NCI-H2081 treated with DMSO at 0.1 percent for 48 hours (cell line): ENCODE measurements at regions not wholly inside any gene's neighbourhood (a gene's known extent, or its start where the extent isn't known, plus 50 kb on each side); places are given as distances from the start of the nearest gene placed in this dataset.

Source experiments
- DNase-seq: peaks from one replicate; lab custom pipeline; 2025; lab: John Stamatoyannopoulos, UW

GRCh38 chr4:58205446-58206235, 1095.5 kb upstream of the IGFBP7 start:
- DNase-seq = no peak

GRCh38 chr4:58192217-58192616, 1082.0 kb upstream of the IGFBP7 start:
- DNase-seq = no peak

GRCh38 chr4:58191109-58191508, 1080.9 kb upstream of the IGFBP7 start:
- DNase-seq = no peak

DNA sequence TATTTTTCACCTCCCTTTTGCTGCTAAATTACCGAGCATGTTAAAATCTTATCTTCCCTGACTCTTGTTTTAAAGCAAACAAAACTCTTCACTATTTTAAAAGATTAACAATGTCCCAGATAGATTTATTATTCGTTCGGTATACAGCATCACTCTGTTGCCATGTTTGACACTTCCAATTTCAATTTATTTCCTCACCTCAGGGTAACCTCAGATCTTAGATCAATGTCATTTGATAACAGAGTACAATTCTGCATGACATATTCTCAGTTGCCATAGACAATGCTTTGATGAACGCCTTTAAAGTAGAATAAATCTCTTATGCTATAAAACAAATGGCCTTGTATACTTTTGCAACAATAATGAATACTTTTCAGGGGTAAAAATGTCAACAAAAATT, 1078.1 kb upstream of the IGFBP7 start:
- no peak for DNase-seq

DNA sequence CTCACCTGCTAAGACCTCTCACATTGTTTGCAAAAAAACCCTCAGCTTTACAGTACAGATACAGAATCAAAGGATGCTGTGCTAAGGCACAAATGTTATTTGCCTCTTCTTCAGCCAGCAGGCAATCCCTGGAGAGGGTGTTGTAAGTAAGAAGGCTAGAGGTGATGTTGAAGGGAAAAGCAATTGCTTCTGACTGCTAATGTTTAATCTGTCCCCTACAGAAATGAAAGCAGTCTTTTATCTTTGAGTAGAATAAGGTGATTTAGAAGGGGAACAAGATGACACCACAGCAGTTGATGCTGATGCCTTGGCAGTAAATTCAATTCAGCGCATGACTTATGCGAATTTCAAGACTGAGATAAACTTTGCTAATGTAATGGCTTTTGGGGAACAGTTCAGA, 1064.8 kb upstream of the IGFBP7 start:
- DNase-seq = no peak

DNA sequence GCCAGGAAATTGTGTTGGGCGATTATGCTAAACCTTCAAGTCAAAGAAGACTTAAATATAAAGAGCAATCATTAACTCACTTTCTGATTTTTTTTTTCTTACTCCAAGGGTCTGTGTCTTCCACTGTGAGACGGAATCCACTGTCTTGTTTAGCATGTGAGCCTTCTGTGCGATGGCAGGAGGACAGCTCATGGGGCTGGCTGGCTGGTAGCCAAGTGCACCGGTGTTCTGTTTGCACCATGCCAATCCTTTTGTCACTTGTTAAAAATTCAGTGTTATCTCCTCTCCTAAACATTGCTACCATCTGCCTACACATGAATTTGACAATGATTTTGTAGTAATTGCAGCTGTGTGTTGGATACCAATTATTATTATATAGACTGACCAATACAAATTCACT, 1056.3 kb upstream of the IGFBP7 start:
- DNase-seq = no peak

GRCh38 chr4:58163156-58163555, 1053.0 kb upstream of the IGFBP7 start:
- DNase-seq = no peak

- DNase-seq = no peak
Observed at GRCh38 chr4:58149404-58150085, 1039.4 kb upstream of the IGFBP7 start.

DNA sequence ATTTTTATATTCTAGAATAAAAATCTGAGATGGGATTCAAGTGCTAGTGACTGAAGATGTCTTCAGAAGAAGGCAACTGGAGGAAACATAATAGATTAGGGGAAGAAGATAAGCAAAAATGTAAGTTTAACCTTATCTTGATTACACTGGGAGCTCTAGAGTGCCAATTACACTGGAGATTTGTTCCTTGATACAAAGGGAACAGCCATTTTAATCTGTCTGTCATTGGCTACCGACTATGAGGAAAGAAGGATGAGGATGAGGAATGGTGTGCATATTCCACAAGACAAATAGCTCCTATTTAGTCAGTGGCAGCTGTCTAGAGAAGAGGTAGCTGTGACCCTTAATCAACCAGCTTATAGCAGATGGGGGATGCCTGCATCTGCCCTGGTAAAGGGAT, 1034.5 kb upstream of the IGFBP7 start:
- no peak for DNase-seq

DNA sequence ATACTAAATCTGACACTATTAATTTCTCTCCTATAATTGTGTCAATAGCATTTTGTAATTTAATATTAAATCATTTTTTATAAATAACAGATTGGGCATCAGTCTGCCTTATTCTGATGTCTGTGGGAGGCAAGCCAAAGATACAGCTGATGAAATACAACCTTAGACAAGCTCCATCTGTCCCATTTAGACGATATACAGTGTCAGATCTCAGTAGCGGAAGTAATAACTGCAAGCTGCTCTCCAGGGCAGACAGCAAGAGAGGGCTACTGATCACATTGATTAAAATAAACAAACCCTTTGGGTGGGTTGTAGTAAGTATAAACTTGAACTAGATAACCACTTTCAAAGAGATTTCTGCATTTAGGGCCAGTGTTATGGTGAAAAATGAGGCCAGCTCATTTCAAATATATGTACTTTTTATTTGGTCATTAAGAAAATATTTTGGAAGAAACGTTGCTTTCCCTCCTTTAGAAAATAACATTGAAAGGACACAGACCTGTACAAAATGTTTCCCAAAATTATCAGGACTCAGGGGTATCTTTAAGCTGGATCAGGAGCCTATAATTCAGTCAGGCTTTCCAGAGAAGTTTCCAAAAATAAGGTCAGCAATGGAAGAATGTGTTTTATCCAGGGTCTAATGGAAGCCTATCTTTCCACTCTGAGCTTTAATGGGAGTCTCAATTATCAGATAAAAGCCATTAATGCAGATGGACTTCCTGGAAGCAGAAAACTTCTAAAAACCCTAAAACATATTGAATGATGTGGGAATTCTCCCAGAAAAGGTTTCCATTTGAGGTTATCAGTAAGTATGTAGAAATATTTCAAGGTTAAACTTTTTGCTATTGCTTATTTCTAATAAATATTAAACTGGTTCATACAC, 1028.8 kb upstream of the IGFBP7 start:
- DNase-seq = no peak

DNA sequence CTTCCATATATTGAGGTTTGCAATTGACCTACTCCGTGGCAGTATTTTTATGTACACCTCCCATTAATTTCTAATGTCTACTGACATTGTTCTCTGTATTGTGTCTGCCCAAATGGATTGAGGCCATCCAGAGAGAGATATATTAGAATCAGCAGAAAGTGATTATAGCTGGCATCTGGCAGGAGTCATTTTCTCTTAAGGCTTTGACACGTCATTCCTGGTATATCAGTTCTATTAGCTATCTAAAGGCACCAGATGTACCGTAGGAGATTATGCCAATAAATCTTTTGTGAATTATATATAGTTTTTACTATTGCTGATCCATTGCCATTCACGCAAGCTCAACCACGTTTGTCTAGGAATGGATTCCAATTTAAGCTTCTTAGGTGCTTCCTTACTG, 1026.4 kb upstream of the IGFBP7 start:
- DNase-seq = no peak

GRCh38 chr4:58127680-58128079, 1017.5 kb upstream of the IGFBP7 start:
- no peak for DNase-seq

GRCh38 chr4:58119298-58119697, 1009.1 kb upstream of the IGFBP7 start:
- DNase-seq = no peak

DNA sequence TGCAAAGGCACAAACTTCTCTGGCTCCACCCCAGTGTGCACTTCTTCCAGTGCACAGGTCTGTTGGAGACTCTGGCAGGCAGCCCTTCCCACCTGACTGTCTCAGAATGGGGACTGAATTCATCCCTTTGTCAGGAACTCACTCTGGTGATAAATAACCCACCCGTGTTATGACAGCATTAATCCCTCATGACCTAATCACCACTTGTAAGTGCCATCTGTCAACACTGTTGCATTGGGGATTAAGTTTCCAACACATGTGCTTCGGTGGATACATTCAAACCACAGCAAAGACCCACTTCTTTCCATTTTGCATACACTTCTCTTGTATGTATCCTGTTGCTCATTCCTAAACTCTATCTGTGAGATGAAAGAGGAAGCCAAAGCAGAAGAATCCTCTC, 1002.9 kb upstream of the IGFBP7 start:
- DNase-seq = no peak

GRCh38 chr4:58111818-58112217, 1001.6 kb upstream of the IGFBP7 start:
- DNase-seq = no peak

DNA sequence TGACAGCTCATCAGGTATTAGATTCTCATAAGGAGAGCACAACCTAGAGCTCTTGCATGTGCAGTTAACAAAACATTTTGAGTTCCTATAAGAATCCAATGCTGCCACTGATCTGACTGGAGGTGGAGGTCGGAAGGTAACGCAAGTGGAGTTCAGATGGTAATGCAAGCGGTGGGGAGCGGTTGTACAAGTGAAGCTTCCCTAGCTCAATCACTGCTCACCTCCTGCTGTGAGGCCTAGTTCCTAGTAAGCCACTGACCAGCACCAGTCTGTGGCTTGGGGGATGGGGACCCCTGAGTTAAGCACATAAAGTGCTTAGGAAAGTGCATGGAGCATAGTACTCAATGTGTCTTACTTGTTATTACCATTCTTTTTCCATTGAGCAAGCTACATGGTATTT, 983.2 kb upstream of the IGFBP7 start:
- no peak for DNase-seq

GRCh38 chr4:58090539-58090938, 980.4 kb upstream of the IGFBP7 start:
- no peak for DNase-seq

- no peak for DNase-seq
Observed at GRCh38 chr4:58081356-58081755, 971.2 kb upstream of the IGFBP7 start.

GRCh38 chr4:58075724-58076123, 965.5 kb upstream of the IGFBP7 start:
- DNase-seq = no peak

GRCh38 chr4:58074382-58074781, 964.2 kb upstream of the IGFBP7 start:
- DNase-seq = no peak

- DNase-seq = no peak
Observed at GRCh38 chr4:58070726-58071125, 960.5 kb upstream of the IGFBP7 start.

GRCh38 chr4:58064653-58065052, 954.5 kb upstream of the IGFBP7 start:
- no peak for DNase-seq
